HUES48 (cell line): ENCODE measurements at regions not wholly inside any gene's neighbourhood (a gene's known extent, or its start where the extent isn't known, plus 50 kb on each side); places are given as distances from the start of the nearest gene placed in this dataset.
"Not testable (repeated sequence)": the region's sequence is repeated elsewhere in the genome, so short reads cannot be mapped to it uniquely, and the experiment has no call there.

ENCODE experiments used
- H3K27ac ChIP-seq: one replicate; pipeline ENCODE4 v1.7.0; 2013; ENCODE audit warnings: low read depth, low read length, inconsistent platforms
- H3K27me3 ChIP-seq: 2 replicates; pipeline ENCODE4 v1.6.1; 2013; ENCODE audit warnings: mild to moderate bottlenecking, low read length; ENCODE audit not compliant: control insufficient read depth, insufficient read depth
- H3K36me3 ChIP-seq: 2 replicates; pipeline ENCODE4 v1.6.1; 2013; ENCODE audit warnings: low read length; ENCODE audit not compliant: control insufficient read depth, insufficient read depth
- H3K4me1 ChIP-seq: 2 replicates; pipeline ENCODE4 v1.6.1; 2013; ENCODE audit warnings: mild to moderate bottlenecking, low read length; ENCODE audit not compliant: control insufficient read depth, insufficient read depth
- H3K4me3 ChIP-seq: 2 replicates; pipeline ENCODE4 v1.5.1; 2013; ENCODE audit warnings: mild to moderate bottlenecking, low read depth, low read length
- H3K9ac ChIP-seq: 2 replicates; pipeline ENCODE4 v1.6.1; 2013; ENCODE audit warnings: mild to moderate bottlenecking, low read depth, low read length, moderate library complexity
- H3K9me3 ChIP-seq: 2 replicates; pipeline ENCODE4 v1.6.1; 2013; ENCODE audit warnings: low read length; ENCODE audit not compliant: control insufficient read depth, insufficient read depth

GRCh38 chr5:32952421-32952820 is 241.3 kb downstream of the NPR3 start:
- not testable (repeated sequence) for H3K9ac ChIP-seq, H3K36me3 ChIP-seq, H3K27me3 ChIP-seq, H3K9me3 ChIP-seq
- peaks cover 24% of the 10 kb centered on the region for H3K4me1 ChIP-seq
- H3K4me3 ChIP-seq = 0 out of 2 replicates have a peak overlapping the region, but pooled peaks have one; percentile 22
- peak overlapping the region; percentile 83 for H3K27ac ChIP-seq

DNA sequence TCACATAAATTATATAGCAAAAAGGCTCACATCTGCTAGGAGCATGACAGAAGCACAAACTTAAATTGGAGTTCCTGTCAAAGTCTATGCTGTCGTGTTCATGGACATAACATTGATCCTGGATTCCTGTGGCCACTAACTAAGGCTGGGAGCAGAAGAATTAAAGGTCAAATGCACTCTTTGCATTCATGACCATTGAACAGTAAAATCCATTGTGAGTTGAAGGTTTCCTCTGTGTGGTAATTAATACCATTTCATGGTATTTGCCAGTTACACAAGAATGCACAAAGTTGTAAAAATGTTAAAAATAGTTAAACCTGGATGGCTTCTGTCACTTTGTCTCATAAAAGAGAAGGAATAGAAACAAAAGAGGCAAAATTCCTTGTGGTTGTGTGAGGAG is 242.6 kb downstream of the NPR3 start:
- H3K9ac ChIP-seq = no peak overlapping the region
- H3K36me3 ChIP-seq = no peaks in the 10 kb centered on the region
- H3K4me3 ChIP-seq = no peak overlapping the region
- H3K4me1 ChIP-seq = peaks cover 24% of the 10 kb centered on the region
- no peak overlapping the region for H3K27ac ChIP-seq
- H3K27me3 ChIP-seq = no peaks in the 10 kb centered on the region
- H3K9me3 ChIP-seq = peaks cover 6% of the 10 kb centered on the region; the same call in 1 of the 2 replicates

DNA sequence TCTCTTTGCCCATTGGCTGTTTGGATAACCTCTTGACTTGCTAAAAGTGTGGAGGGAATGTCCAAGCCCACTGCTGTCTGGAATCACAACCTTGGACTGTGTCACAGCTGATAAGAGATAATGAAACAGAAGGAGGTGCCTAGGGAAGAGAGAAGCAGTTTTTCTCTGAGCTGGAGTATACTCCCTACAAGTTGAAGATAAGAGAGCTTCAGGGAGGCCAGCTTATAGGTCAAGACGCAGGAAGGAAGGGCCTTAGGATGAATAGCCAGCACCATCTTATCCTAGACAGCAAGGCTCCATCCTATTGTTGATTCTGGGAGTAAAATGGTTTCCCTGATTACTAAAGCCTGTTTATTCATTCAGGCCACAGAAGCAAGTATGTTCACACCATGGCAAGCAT is 244.7 kb downstream of the NPR3 start:
- Histone ChIP-seq H3K4me3 (no peak overlapping the region), H3K9ac (no peak overlapping the region), H3K27me3 (no peaks in the 10 kb centered on the region), H3K4me1 (peaks cover 24% of the 10 kb centered on the region), H3K36me3 (no peaks in the 10 kb centered on the region), H3K9me3 (peaks cover 6% of the 10 kb centered on the region; the same call in 1 of the 2 replicates), H3K27ac (no peak overlapping the region)

DNA sequence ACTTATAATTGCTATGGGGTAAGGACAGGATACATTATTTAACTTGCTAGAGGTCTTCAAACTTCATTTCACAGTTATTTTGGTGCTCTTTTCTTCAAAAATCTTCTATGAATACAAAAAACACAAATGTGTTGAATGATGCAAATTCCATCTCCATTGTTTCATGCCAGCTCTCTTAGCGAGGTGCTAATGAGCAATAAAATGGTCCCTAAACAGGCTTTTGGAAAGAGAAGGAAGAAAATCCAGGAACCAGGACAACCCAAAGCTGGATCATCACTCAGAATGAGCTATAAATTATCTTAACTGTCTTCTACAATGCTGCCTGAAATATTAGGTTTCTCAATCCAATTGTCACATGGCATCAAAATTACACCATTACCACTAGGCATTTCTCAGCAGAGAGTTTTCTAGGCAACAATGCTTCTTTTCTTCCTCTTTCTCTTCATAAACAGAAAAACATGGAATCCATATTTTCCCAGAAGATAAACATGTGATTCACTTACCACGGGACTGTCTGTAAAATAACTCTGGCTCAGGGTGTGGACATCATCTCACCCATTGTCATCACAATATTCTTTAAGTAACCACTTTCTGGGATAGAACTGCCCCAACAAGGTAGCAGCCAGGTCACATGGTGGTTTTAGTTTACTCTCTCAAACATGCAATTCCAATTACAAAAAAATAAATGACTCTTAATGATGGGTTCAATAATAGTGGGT is 249.4 kb downstream of the NPR3 start:
- Histone ChIP-seq H3K36me3 (no peaks in the 10 kb centered on the region), H3K9ac (no peak overlapping the region), H3K27ac (no peak overlapping the region)

DNA sequence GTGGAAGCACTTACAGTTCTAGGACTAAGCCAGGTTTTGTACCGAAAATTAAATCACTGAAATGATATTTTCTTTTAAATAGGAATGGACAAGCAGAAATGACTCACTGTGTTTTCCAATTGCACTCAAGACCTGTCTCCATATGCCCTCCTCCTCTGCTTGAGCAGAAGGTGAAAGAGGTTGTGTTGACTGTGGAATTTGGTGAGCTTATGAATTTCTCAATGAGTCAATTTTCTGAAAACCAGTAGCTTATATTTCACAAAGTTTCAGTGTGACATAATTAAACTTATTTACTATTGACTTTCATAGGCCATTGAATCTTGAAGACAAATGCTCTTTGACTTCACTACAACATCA is 249.9 kb downstream of the NPR3 start:
- Histone ChIP-seq H3K4me1 (peaks cover 11% of the 10 kb centered on the region), H3K36me3 (no peaks in the 10 kb centered on the region), H3K9me3 (no peaks in the 10 kb centered on the region; the same call in 1 of the 2 replicates), H3K27me3 (no peaks in the 10 kb centered on the region), H3K27ac (no peak overlapping the region), H3K4me3 (no peak overlapping the region), H3K9ac (no peak overlapping the region)

More for the DNA sequence above, 249.4 kb downstream of the NPR3 start:
- H3K27me3 ChIP-seq = no peaks in the 10 kb centered on the region
- no peak overlapping the region for H3K4me3 ChIP-seq
- H3K4me1 ChIP-seq = peaks cover 11% of the 10 kb centered on the region
- H3K9me3 ChIP-seq = no peaks in the 10 kb centered on the region; the same call in 1 of the 2 replicates

DNA sequence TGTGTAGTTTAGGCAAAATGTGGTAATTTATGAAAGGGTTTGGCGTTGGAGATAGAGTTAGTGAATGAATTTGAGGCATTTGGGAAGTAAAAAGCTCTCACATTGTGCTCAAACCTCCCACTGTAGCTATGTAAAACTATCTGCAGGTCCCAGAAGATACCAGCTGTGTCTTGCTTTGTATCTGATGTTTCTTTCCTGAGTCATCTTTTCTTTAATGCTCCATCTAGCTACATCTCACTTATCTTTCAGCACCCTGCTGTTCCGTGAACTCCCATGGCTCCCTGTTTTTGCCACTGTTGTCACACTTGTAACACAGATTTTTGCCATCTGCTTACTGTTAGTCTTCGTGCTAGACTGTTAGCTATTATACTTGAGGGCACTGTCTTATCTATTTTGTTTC is 253.1 kb downstream of the NPR3 start:
- H3K36me3 ChIP-seq = no peaks in the 10 kb centered on the region
- H3K27ac ChIP-seq = peak overlapping the region; percentile 89
- no peaks in the 10 kb centered on the region; the same call in 1 of the 2 replicates for H3K9me3 ChIP-seq
- H3K4me1 ChIP-seq = peaks cover 11% of the 10 kb centered on the region
- H3K4me3 ChIP-seq = no peak overlapping the region
- no peaks in the 10 kb centered on the region for H3K27me3 ChIP-seq
- H3K9ac ChIP-seq = no peak overlapping the region

DNA sequence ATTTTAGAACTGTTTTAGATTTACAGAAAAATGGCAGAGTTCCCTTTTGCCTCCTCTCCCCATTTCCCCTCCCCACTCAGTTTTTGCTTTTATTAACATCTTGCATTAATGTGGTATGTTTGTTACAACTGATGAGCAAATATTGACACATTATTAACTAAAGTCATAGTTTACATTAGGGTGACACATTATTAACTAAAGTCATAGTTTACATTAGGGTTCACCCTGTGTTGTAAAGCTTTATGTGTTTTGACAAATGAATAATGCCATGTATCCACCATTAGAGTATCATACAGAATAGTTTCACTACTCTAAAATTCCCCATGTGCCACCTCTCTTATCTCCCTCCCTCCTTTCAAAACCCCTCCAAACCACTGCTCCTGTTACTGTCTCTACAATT is 262.5 kb downstream of the NPR3 start:
- Histone ChIP-seq H3K36me3 (no peaks in the 10 kb centered on the region), H3K4me1 (peaks cover 8% of the 10 kb centered on the region; the same call in 1 of the 2 replicates), H3K4me3 (no peak overlapping the region), H3K9me3 (no peaks in the 10 kb centered on the region), H3K9ac (no peak overlapping the region), H3K27ac (no peak overlapping the region), H3K27me3 (no peaks in the 10 kb centered on the region)

DNA sequence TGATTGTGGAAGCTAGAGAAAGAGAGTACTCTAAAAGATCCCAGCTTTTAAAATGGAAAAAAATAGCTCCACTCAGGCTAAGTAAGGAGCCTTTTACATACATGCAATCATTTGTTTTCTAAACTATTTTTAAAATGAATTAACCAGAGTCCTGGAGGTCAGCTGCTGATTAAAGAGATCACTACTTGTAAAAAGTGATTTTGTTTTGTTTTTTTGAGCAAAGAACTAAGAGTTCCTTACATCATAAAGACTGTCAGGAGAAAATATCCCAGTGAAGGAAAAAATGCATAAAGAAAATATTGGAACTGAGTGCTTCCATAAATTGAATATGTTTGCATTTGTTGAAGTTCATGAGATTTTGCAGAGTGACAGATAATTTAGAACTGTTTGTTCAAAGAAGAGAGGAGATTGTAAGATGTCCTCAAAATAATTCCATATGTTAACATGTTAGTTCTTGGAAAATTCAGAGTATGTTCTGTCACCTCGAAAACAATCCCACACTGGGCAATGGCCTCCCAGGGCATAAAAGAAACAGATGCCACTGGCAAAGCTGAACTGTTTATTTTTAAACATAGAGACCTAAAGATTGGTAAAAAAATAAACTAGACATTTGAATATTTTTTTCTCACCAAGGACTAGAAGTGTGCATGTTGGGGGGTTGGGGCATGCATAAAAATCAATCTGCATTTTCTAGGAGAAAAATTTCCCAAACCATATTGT is 264.7 kb downstream of the NPR3 start:
- no peak overlapping the region for H3K9ac ChIP-seq
- no peaks in the 10 kb centered on the region for H3K36me3 ChIP-seq
- no peaks in the 10 kb centered on the region for H3K27me3 ChIP-seq
- H3K27ac ChIP-seq = no peak overlapping the region
- no peaks in the 10 kb centered on the region for H3K9me3 ChIP-seq
- peaks cover 15% of the 10 kb centered on the region; the same call in 1 of the 2 replicates for H3K4me1 ChIP-seq
- no peak overlapping the region for H3K4me3 ChIP-seq

GRCh38 chr5:32981061-32981460 is 269.9 kb downstream of the NPR3 start:
- H3K36me3 ChIP-seq = no peaks in the 10 kb centered on the region
- H3K9ac ChIP-seq = no peak overlapping the region
- no peak overlapping the region for H3K4me3 ChIP-seq
- H3K9me3 ChIP-seq = peaks cover 4% of the 10 kb centered on the region; the same call in 1 of the 2 replicates
- H3K27ac ChIP-seq = no peak overlapping the region
- peaks cover 15% of the 10 kb centered on the region; the same call in 1 of the 2 replicates for H3K4me1 ChIP-seq
- H3K27me3 ChIP-seq = no peaks in the 10 kb centered on the region

DNA sequence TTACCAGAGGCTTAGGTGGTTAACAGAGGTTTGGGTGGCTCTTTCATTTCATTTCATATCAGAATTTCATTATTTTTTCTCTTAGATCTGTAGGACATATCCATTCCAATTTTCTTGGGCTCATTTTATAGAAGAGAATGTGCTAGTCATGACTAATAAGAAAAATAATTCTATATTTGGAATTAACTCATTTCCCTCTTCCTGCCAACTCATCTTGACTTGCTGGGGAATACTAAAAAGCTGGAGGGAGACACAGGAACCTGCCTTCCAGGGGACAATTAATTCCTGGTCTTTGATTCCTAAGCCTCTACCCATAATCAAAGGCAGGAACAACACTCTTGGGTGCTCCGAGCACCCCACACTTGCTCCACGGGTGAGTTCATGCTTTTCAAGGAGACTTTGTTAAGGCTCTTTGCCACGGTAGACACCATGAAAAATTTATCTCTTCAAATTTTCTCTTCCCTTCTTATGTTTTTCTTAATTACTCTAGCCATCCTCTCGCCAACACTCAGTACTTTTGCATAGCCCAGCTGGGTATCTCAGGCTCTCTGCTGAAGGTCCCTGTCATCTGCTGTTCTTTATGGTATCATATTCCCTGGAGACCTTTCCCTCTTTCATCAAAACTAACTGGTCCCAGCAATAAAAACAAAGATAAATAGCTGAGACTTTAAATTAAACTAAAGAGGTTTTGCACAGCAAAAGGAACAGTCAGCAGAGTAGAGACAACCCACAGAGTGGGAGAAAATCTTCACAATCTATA is 273.9 kb downstream of the NPR3 start:
- Histone ChIP-seq H3K36me3 (no peaks in the 10 kb centered on the region), H3K27me3 (no peaks in the 10 kb centered on the region), H3K9me3 (peaks cover 4% of the 10 kb centered on the region; the same call in 1 of the 2 replicates), H3K4me3 (no peak overlapping the region), H3K27ac (no peak overlapping the region), H3K9ac (no peak overlapping the region), H3K4me1 (no peaks in the 10 kb centered on the region)
